ENCODE measurements at regions not wholly inside any gene's neighbourhood (a gene's known extent, or its start where the extent isn't known, plus 50 kb on each side); places are given as distances from the start of the nearest gene placed in this dataset.

DNA sequence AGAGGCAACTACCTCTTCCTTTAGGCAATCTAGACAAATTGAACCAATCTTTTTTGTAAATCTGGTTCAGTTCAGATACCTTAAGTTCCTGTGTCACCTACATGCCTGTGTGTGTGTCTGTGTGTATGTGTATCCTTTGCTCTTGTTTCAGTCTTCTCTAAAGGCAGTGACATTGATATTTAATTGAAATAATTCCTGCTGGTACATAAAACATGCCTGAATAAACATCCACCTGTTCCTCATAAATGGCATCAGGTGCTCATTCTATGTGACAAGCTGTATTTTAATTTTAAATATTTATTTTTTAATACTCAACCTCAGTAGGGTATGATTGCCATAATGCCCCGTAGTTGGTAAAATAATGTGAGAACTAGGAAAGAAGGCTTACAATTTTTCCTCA, 1606.4 kb upstream of the PRR20A start:
- POLR2A ChIA-PET, result no interaction called here
- Histone ChIP-seq H3K4me1 (ENCODE audit: control insufficient read depth, insufficient read depth, low read length) (no peaks in the 10 kb centered on the region), H3K9me3 (ENCODE audit: control insufficient read depth, insufficient read depth, low read depth, low read length) (no peaks in the 10 kb centered on the region), H3K4me3 (ENCODE audit: low read depth, low read length) (no peak overlapping the region), H3K36me3 (ENCODE audit: control insufficient read depth in 2 of 2, insufficient read depth in 1 of 2, low read length in 2 of 2) (no peaks in the 10 kb centered on the region), H3K27ac (ENCODE audit: extremely low read depth, low read depth, low read length) (no peak overlapping the region)
- TF ChIP-seq ZNF292 (tag by site-specific recombination; IDR thresholded peaks at IDR 0.05; ENCODE audit: borderline replicate concordance, low read depth), result no peak
- TF ChIP-seq FEZF1 (tag by site-specific recombination; IDR thresholded peaks at IDR 0.05), result no peak
- TF ChIP-seq ZNF133 (tag by site-specific recombination; IDR thresholded peaks at IDR 0.05), result no peak
- CTCF ChIA-PET, result no interaction called here

- Histone ChIP-seq H3K4me3 (ENCODE audit: low read depth, low read length) (no peak overlapping the region), H3K9me3 (ENCODE audit: control insufficient read depth, insufficient read depth, low read depth, low read length) (no peaks in the 10 kb centered on the region), H3K4me1 (ENCODE audit: control insufficient read depth, insufficient read depth, low read length) (no peaks in the 10 kb centered on the region), H3K27ac (ENCODE audit: extremely low read depth, low read depth, low read length) (no peak overlapping the region), H3K36me3 (ENCODE audit: control insufficient read depth in 2 of 2, insufficient read depth in 1 of 2, low read length in 2 of 2) (no peaks in the 10 kb centered on the region)
- TF ChIP-seq BCL6B (tag by site-specific recombination; IDR thresholded peaks at IDR 0.05) (no peak), PRDM1 (tag by site-specific recombination; IDR thresholded peaks at IDR 0.05) (no peak), ZNF292 (tag by site-specific recombination; IDR thresholded peaks at IDR 0.05; ENCODE audit: borderline replicate concordance, low read depth) (no peak), ZBTB49 (tag by site-specific recombination; IDR thresholded peaks at IDR 0.05; ENCODE audit: low read depth) (no peak), ZNF155 (tag by site-specific recombination; IDR thresholded peaks at IDR 0.05) (no peak), ZNF37A (tag by site-specific recombination; IDR thresholded peaks at IDR 0.05) (no peak), ZSCAN16 (tag by site-specific recombination; IDR thresholded peaks at IDR 0.05) (no peak), ZNF843 (tag by site-specific recombination; IDR thresholded peaks at IDR 0.05) (no peak), BCL11B (tag by site-specific recombination; IDR thresholded peaks at IDR 0.05; ENCODE audit: low read depth) (no peak), ZNF580 (tag by site-specific recombination; IDR thresholded peaks at IDR 0.05) (no peak), ZNF202 (tag by site-specific recombination; IDR thresholded peaks at IDR 0.05; ENCODE audit: borderline replicate concordance) (no peak), RBAK (tag by site-specific recombination; IDR thresholded peaks at IDR 0.05) (no peak), ZNF423 (tag by site-specific recombination; IDR thresholded peaks at IDR 0.05) (no peak), ZNF24 (tag by site-specific recombination; IDR thresholded peaks at IDR 0.05) (no peak), ZNF747 (tag by site-specific recombination; IDR thresholded peaks at IDR 0.05) (no peak)
- TF ChIP-seq, protein P1, sequence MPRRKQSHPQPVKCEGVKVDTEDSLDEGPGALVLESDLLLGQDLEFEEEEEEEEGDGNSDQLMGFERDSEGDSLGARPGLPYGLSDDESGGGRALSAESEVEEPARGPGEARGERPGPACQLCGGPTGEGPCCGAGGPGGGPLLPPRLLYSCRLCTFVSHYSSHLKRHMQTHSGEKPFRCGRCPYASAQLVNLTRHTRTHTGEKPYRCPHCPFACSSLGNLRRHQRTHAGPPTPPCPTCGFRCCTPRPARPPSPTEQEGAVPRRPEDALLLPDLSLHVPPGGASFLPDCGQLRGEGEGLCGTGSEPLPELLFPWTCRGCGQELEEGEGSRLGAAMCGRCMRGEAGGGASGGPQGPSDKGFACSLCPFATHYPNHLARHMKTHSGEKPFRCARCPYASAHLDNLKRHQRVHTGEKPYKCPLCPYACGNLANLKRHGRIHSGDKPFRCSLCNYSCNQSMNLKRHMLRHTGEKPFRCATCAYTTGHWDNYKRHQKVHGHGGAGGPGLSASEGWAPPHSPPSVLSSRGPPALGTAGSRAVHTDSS (tag by site-specific recombination; IDR thresholded peaks at IDR 0.05), result no peak
- TF ChIP-seq, protein P2, sequence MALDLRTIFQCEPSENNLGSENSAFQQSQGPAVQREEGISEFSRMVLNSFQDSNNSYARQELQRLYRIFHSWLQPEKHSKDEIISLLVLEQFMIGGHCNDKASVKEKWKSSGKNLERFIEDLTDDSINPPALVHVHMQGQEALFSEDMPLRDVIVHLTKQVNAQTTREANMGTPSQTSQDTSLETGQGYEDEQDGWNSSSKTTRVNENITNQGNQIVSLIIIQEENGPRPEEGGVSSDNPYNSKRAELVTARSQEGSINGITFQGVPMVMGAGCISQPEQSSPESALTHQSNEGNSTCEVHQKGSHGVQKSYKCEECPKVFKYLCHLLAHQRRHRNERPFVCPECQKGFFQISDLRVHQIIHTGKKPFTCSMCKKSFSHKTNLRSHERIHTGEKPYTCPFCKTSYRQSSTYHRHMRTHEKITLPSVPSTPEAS (tag by site-specific recombination; IDR thresholded peaks at IDR 0.05), result no peak
- ChIA-PET CTCF (no interaction called here), POLR2A (no interaction called here)
Measured at GRCh38 chr13:55538424-55538823, 1602.3 kb upstream of the PRR20A start.
